HepG2 (cell line): ENCODE measurements at regions not wholly inside any gene's neighbourhood (a gene's known extent, or its start where the extent isn't known, plus 50 kb on each side); places are given as distances from the start of the nearest gene placed in this dataset.

Source experiments
- ADNP ChIP-seq: sonication (generic); formaldehyde crosslinking; IDR thresholded peaks from 2 replicates; pipeline ENCODE4 v1.4.0; 2020; ENCODE audit warnings: missing genetic modification reagents
- ETV5 ChIP-seq: IDR thresholded peaks from 2 replicates; pipeline ENCODE4 v1.6.1; 2018; ENCODE audit warnings: missing biosample characterization, missing genetic modification reagents, inconsistent platforms, borderline replicate concordance
- FOXK2 ChIP-seq: fragments of 450-650 bp; IDR thresholded peaks from 2 replicates; pipeline ENCODE4 v1.6.1; 2016
- GZF1 ChIP-seq: sonication (generic); formaldehyde crosslinking; IDR thresholded peaks from 2 replicates; pipeline ENCODE4 v1.5.1; 2020; ENCODE audit warnings: mild to moderate bottlenecking, missing genetic modification reagents
- IKZF4 ChIP-seq: sonication (generic); formaldehyde crosslinking; IDR thresholded peaks from 2 replicates; pipeline ENCODE4 v1.5.1; 2020; ENCODE audit warnings: borderline replicate concordance, mild to moderate bottlenecking, low read depth, missing genetic modification reagents; ENCODE audit errors: not compliant biosample characterization
- NR3C1 ChIP-seq: sonication (generic); formaldehyde crosslinking; IDR thresholded peaks from 2 replicates; pipeline ENCODE4 v1.4.0; 2020; ENCODE audit warnings: missing genetic modification reagents
- PHF5A ChIP-seq: IDR thresholded peaks from one replicate; pipeline ENCODE4 v1.6.1; 2018; ENCODE audit warnings: low read depth, missing genetic modification reagents; ENCODE audit not compliant: unreplicated experiment
- STAG1 ChIP-seq: sonication (generic); formaldehyde crosslinking; IDR thresholded peaks from 2 replicates; pipeline ENCODE4 v1.4.0; 2020; ENCODE audit warnings: missing genetic modification reagents
- TBL1XR1 ChIP-seq: fragments of 150-350 bp; IDR thresholded peaks from 2 replicates; pipeline ENCODE4 v1.6.1; 2014; ENCODE audit warnings: borderline replicate concordance, low read length; ENCODE audit not compliant: partially characterized antibody
- TSC22D2 ChIP-seq: sonication (generic); formaldehyde crosslinking; IDR thresholded peaks from 2 replicates; pipeline ENCODE4 v1.5.1; 2020; ENCODE audit warnings: missing genetic modification reagents, mild to moderate bottlenecking, borderline replicate concordance
- ZBTB20 ChIP-seq: sonication (generic); formaldehyde crosslinking; IDR thresholded peaks from 2 replicates; pipeline ENCODE4 v1.8.1; 2023; ENCODE audit warnings: missing genetic modification reagents, low read depth, mild to moderate bottlenecking, borderline replicate concordance
- ZFYVE20 ChIP-seq: sonication (generic); formaldehyde crosslinking; IDR thresholded peaks from 2 replicates; pipeline ENCODE4 v1.8.0; 2023; ENCODE audit warnings: low read depth, mild to moderate bottlenecking, moderate library complexity, missing genetic modification reagents, borderline replicate concordance
- ZMYM2 ChIP-seq: sonication (generic); formaldehyde crosslinking; IDR thresholded peaks from 2 replicates; pipeline ENCODE4 v1.8.0; 2022; ENCODE audit warnings: mild to moderate bottlenecking, missing genetic modification reagents
- TF ChIP-seq, protein P1 (sequence below): sonication (generic); formaldehyde crosslinking; conservative IDR thresholded peaks from 2 replicates; pipeline ENCODE4 v1.4.0; 2020; ENCODE audit warnings: mild to moderate bottlenecking, missing genetic modification reagents, moderate library complexity
- TF ChIP-seq, protein P2 (sequence below): sonication (generic); formaldehyde crosslinking; IDR thresholded peaks from 2 replicates; pipeline ENCODE4 v1.4.0; 2020; ENCODE audit warnings: mild to moderate bottlenecking, missing genetic modification reagents
- TF ChIP-seq, protein P3 (sequence below): IDR thresholded peaks from 2 replicates; pipeline ENCODE4 v1.6.1; 2016
- TF ChIP-seq, protein P4 (sequence below): sonication (generic); formaldehyde crosslinking; IDR thresholded peaks from 2 replicates; pipeline ENCODE4 v1.4.0; 2020; ENCODE audit warnings: missing genetic modification reagents
- TF ChIP-seq, protein P5 (sequence below): sonication (generic); formaldehyde crosslinking; IDR thresholded peaks from 2 replicates; pipeline ENCODE4 v1.4.0; 2020; ENCODE audit warnings: missing genetic modification reagents, borderline replicate concordance

DNA sequence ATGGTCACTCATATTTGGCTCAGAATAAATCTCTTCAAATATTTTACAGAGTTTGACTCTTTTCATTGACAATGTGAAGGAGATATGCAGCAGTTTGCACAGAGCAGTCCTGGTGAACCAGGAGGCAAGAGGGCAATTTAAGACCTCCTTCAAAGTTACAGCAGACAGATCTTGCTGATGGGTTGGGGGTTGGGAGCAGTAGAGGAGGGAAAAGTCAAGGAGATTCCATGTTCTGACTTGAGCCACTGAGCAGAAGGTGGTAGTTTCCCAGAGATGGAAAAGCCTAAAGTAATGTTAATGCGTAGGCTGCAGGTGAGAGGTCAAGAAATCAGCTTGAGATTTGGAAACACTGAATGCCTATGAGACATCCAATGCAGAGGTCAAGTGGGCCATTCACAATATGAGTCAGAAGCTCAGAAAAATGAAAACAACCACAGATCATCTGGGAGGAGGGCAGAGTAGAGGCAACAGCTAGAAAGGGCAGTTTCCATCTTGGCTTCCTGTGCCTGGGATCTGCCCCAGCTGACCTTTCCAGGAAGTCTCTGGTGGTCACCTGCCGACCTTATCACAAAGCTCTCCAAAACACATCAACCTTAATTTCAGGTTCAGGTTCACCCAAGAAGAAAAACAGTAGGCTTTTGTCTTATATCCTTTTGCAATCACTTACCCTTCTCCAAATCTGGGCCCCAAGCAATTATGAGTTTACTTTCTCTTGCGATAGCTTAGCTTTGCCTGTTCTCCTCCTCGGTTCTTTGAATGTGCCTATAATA, 197.5 kb upstream of the ARL4C start (continued):
- TF ChIP-seq ZBTB20 (CRISPR knock-in tag): peak; percentile 45; the same call in 1 of the 2 replicates
- TF ChIP-seq GZF1 (CRISPR knock-in tag): no peak
- TF ChIP-seq TBL1XR1: peak; percentile 78
- TF ChIP-seq, protein P1, sequence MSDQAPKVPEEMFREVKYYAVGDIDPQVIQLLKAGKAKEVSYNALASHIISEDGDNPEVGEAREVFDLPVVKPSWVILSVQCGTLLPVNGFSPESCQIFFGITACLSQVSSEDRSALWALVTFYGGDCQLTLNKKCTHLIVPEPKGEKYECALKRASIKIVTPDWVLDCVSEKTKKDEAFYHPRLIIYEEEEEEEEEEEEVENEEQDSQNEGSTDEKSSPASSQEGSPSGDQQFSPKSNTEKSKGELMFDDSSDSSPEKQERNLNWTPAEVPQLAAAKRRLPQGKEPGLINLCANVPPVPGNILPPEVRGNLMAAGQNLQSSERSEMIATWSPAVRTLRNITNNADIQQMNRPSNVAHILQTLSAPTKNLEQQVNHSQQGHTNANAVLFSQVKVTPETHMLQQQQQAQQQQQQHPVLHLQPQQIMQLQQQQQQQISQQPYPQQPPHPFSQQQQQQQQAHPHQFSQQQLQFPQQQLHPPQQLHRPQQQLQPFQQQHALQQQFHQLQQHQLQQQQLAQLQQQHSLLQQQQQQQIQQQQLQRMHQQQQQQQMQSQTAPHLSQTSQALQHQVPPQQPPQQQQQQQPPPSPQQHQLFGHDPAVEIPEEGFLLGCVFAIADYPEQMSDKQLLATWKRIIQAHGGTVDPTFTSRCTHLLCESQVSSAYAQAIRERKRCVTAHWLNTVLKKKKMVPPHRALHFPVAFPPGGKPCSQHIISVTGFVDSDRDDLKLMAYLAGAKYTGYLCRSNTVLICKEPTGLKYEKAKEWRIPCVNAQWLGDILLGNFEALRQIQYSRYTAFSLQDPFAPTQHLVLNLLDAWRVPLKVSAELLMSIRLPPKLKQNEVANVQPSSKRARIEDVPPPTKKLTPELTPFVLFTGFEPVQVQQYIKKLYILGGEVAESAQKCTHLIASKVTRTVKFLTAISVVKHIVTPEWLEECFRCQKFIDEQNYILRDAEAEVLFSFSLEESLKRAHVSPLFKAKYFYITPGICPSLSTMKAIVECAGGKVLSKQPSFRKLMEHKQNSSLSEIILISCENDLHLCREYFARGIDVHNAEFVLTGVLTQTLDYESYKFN (CRISPR knock-in tag): peak; percentile 71; the same call in 1 of the 2 replicates
- TF ChIP-seq ADNP (CRISPR knock-in tag): no peak
- TF ChIP-seq ZFYVE20: no peak
- TF ChIP-seq NR3C1 (CRISPR knock-in tag): no peak
- TF ChIP-seq ZMYM2 (CRISPR knock-in tag): peak; percentile 53
- TF ChIP-seq, protein P2, sequence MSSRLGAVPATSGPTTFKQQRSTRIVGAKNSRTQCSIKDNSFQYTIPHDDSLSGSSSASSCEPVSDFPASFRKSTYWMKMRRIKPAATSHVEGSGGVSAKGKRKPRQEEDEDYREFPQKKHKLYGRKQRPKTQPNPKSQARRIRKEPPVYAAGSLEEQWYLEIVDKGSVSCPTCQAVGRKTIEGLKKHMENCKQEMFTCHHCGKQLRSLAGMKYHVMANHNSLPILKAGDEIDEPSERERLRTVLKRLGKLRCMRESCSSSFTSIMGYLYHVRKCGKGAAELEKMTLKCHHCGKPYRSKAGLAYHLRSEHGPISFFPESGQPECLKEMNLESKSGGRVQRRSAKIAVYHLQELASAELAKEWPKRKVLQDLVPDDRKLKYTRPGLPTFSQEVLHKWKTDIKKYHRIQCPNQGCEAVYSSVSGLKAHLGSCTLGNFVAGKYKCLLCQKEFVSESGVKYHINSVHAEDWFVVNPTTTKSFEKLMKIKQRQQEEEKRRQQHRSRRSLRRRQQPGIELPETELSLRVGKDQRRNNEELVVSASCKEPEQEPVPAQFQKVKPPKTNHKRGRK: peak; percentile 23; the same call in 1 of the 2 replicates
- no peak for TF ChIP-seq IKZF4 (CRISPR knock-in tag)
- no peak for TF ChIP-seq TSC22D2 (CRISPR knock-in tag)
- peak; percentile 42 for TF ChIP-seq STAG1
- TF ChIP-seq, protein P3, sequence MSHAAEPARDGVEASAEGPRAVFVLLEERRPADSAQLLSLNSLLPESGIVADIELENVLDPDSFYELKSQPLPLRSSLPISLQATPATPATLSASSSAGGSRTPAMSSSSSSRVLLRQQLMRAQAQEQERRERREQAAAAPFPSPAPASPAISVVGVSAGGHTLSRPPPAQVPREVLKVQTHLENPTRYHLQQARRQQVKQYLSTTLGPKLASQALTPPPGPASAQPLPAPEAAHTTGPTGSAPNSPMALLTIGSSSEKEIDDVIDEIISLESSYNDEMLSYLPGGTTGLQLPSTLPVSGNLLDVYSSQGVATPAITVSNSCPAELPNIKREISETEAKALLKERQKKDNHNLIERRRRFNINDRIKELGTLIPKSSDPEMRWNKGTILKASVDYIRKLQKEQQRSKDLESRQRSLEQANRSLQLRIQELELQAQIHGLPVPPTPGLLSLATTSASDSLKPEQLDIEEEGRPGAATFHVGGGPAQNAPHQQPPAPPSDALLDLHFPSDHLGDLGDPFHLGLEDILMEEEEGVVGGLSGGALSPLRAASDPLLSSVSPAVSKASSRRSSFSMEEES: peak; percentile 97
- no peak for TF ChIP-seq PHF5A (CRISPR knock-in tag)
- TF ChIP-seq FOXK2: peak; percentile 76
- TF ChIP-seq, protein P4, sequence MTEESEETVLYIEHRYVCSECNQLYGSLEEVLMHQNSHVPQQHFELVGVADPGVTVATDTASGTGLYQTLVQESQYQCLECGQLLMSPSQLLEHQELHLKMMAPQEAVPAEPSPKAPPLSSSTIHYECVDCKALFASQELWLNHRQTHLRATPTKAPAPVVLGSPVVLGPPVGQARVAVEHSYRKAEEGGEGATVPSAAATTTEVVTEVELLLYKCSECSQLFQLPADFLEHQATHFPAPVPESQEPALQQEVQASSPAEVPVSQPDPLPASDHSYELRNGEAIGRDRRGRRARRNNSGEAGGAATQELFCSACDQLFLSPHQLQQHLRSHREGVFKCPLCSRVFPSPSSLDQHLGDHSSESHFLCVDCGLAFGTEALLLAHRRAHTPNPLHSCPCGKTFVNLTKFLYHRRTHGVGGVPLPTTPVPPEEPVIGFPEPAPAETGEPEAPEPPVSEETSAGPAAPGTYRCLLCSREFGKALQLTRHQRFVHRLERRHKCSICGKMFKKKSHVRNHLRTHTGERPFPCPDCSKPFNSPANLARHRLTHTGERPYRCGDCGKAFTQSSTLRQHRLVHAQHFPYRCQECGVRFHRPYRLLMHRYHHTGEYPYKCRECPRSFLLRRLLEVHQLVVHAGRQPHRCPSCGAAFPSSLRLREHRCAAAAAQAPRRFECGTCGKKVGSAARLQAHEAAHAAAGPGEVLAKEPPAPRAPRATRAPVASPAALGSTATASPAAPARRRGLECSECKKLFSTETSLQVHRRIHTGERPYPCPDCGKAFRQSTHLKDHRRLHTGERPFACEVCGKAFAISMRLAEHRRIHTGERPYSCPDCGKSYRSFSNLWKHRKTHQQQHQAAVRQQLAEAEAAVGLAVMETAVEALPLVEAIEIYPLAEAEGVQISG (CRISPR knock-in tag): peak; percentile 47; the same call in 1 of the 2 replicates
- TF ChIP-seq, protein P5, sequence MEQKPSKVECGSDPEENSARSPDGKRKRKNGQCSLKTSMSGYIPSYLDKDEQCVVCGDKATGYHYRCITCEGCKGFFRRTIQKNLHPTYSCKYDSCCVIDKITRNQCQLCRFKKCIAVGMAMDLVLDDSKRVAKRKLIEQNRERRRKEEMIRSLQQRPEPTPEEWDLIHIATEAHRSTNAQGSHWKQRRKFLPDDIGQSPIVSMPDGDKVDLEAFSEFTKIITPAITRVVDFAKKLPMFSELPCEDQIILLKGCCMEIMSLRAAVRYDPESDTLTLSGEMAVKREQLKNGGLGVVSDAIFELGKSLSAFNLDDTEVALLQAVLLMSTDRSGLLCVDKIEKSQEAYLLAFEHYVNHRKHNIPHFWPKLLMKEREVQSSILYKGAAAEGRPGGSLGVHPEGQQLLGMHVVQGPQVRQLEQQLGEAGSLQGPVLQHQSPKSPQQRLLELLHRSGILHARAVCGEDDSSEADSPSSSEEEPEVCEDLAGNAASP (CRISPR knock-in tag): peak; percentile 97; the same call in 1 of the 2 replicates
- TF ChIP-seq ETV5: peak; percentile 96
